ENCODE measurements at regions not wholly inside any gene's neighbourhood (a gene's known extent, or its start where the extent isn't known, plus 50 kb on each side); places are given as distances from the start of the nearest gene placed in this dataset.

- TF ChIP-seq, protein P1, sequence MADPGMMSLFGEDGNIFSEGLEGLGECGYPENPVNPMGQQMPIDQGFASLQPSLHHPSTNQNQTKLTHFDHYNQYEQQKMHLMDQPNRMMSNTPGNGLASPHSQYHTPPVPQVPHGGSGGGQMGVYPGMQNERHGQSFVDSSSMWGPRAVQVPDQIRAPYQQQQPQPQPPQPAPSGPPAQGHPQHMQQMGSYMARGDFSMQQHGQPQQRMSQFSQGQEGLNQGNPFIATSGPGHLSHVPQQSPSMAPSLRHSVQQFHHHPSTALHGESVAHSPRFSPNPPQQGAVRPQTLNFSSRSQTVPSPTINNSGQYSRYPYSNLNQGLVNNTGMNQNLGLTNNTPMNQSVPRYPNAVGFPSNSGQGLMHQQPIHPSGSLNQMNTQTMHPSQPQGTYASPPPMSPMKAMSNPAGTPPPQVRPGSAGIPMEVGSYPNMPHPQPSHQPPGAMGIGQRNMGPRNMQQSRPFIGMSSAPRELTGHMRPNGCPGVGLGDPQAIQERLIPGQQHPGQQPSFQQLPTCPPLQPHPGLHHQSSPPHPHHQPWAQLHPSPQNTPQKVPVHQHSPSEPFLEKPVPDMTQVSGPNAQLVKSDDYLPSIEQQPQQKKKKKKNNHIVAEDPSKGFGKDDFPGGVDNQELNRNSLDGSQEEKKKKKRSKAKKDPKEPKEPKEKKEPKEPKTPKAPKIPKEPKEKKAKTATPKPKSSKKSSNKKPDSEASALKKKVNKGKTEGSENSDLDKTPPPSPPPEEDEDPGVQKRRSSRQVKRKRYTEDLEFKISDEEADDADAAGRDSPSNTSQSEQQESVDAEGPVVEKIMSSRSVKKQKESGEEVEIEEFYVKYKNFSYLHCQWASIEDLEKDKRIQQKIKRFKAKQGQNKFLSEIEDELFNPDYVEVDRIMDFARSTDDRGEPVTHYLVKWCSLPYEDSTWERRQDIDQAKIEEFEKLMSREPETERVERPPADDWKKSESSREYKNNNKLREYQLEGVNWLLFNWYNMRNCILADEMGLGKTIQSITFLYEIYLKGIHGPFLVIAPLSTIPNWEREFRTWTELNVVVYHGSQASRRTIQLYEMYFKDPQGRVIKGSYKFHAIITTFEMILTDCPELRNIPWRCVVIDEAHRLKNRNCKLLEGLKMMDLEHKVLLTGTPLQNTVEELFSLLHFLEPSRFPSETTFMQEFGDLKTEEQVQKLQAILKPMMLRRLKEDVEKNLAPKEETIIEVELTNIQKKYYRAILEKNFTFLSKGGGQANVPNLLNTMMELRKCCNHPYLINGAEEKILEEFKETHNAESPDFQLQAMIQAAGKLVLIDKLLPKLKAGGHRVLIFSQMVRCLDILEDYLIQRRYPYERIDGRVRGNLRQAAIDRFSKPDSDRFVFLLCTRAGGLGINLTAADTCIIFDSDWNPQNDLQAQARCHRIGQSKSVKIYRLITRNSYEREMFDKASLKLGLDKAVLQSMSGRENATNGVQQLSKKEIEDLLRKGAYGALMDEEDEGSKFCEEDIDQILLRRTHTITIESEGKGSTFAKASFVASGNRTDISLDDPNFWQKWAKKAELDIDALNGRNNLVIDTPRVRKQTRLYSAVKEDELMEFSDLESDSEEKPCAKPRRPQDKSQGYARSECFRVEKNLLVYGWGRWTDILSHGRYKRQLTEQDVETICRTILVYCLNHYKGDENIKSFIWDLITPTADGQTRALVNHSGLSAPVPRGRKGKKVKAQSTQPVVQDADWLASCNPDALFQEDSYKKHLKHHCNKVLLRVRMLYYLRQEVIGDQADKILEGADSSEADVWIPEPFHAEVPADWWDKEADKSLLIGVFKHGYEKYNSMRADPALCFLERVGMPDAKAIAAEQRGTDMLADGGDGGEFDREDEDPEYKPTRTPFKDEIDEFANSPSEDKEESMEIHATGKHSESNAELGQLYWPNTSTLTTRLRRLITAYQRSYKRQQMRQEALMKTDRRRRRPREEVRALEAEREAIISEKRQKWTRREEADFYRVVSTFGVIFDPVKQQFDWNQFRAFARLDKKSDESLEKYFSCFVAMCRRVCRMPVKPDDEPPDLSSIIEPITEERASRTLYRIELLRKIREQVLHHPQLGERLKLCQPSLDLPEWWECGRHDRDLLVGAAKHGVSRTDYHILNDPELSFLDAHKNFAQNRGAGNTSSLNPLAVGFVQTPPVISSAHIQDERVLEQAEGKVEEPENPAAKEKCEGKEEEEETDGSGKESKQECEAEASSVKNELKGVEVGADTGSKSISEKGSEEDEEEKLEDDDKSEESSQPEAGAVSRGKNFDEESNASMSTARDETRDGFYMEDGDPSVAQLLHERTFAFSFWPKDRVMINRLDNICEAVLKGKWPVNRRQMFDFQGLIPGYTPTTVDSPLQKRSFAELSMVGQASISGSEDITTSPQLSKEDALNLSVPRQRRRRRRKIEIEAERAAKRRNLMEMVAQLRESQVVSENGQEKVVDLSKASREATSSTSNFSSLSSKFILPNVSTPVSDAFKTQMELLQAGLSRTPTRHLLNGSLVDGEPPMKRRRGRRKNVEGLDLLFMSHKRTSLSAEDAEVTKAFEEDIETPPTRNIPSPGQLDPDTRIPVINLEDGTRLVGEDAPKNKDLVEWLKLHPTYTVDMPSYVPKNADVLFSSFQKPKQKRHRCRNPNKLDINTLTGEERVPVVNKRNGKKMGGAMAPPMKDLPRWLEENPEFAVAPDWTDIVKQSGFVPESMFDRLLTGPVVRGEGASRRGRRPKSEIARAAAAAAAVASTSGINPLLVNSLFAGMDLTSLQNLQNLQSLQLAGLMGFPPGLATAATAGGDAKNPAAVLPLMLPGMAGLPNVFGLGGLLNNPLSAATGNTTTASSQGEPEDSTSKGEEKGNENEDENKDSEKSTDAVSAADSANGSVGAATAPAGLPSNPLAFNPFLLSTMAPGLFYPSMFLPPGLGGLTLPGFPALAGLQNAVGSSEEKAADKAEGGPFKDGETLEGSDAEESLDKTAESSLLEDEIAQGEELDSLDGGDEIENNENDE (IDR thresholded peaks at IDR 0.05; ENCODE audit: insufficient replicate concordance, low read length), result no peak
Measured at GRCh38 chr5:110248921-110249320, 477.6 kb downstream of the TMEM232 start (continued).
